ENCODE measurements at regions not wholly inside any gene's neighbourhood (a gene's known extent, or its start where the extent isn't known, plus 50 kb on each side); places are given as distances from the start of the nearest gene placed in this dataset.

GRCh38 chr4:32031026-32031425, 1310.9 kb downstream of the PCDH7 start:
- Histone ChIP-seq H3K27me3 (no peaks in the 10 kb centered on the region), H3K27ac (no peak overlapping the region), H3K36me3 (no peaks in the 10 kb centered on the region), H3K4me1 (no peaks in the 10 kb centered on the region), H3K4me3 (no peak overlapping the region), H3K9me3 (no peaks in the 10 kb centered on the region)
- no peak for TF ChIP-seq EP300 (IDR thresholded peaks at IDR 0.05)
- TF ChIP-seq POLR2AphosphoS5 (IDR thresholded peaks at IDR 0.05), result no peak
- no peak for TF ChIP-seq CTCF (IDR thresholded peaks at IDR 0.05)
- TF ChIP-seq POLR2A (IDR thresholded peaks at IDR 0.05), result no peak
- DNase-seq, result no peak
- WGBS, 5 donors, result 70 to 79% (median 76%) methylated on average over 2 of the region's 2 CpGs
- intact Hi-C loops (cut with DNase I; ENCODE audit: low total_unique reads), result no loop called here

- Histone ChIP-seq H3K4me1 (no peaks in the 10 kb centered on the region), H3K36me3 (no peaks in the 10 kb centered on the region), H3K27me3 (no peaks in the 10 kb centered on the region), H3K27ac (no peak overlapping the region), H3K4me3 (no peak overlapping the region), H3K9me3 (no peaks in the 10 kb centered on the region)
- WGBS, 5 donors, result 77 to 89% (median 85%) methylated on average over 5 of the region's 5 CpGs
- DNase-seq, result no peak
- intact Hi-C loops (cut with DNase I; ENCODE audit: low total_unique reads), result no loop called here
- TF ChIP-seq POLR2AphosphoS5 (IDR thresholded peaks at IDR 0.05), result no peak
- no peak for TF ChIP-seq CTCF (IDR thresholded peaks at IDR 0.05)
- no peak for TF ChIP-seq POLR2A (IDR thresholded peaks at IDR 0.05)
- no peak for TF ChIP-seq EP300 (IDR thresholded peaks at IDR 0.05)
Observed at GRCh38 chr4:32032136-32032672, 1312.0 kb downstream of the PCDH7 start.

- WGBS, 5 donors, result 43 to 93% (median 88%) methylated on average over 1 of the region's 1 CpG
- no peak for DNase-seq
- Histone ChIP-seq H3K4me1 (no peaks in the 10 kb centered on the region), H3K9me3 (no peaks in the 10 kb centered on the region), H3K4me3 (no peak overlapping the region), H3K27me3 (no peaks in the 10 kb centered on the region), H3K36me3 (no peaks in the 10 kb centered on the region), H3K27ac (no peak overlapping the region)
- TF ChIP-seq POLR2A (IDR thresholded peaks at IDR 0.05) (no peak), POLR2AphosphoS5 (IDR thresholded peaks at IDR 0.05) (no peak), EP300 (IDR thresholded peaks at IDR 0.05) (no peak)
- intact Hi-C loops (cut with DNase I; ENCODE audit: low total_unique reads), result no loop called here
Observed at GRCh38 chr4:32037399-32037798, 1317.2 kb downstream of the PCDH7 start.

GRCh38 chr4:32042486-32043247, 1322.5 kb downstream of the PCDH7 start:
- no peak for DNase-seq

More at GRCh38 chr4:32042486-32043247, 1322.5 kb downstream of the PCDH7 start:
- Histone ChIP-seq H3K27me3 (no peaks in the 10 kb centered on the region), H3K4me3 (no peak overlapping the region), H3K36me3 (no peaks in the 10 kb centered on the region), H3K27ac (no peak overlapping the region), H3K4me1 (no peaks in the 10 kb centered on the region), H3K9me3 (peaks cover 0 to 5% (median 0%) of the 10 kb centered on the region in 4 donors)
- 29 to 51% (median 43%) methylated on average over 2 of the region's 2 CpGs for WGBS, 5 donors
- intact Hi-C loops (cut with DNase I; ENCODE audit: low total_unique reads), result no loop called here
- TF ChIP-seq POLR2AphosphoS5 (IDR thresholded peaks at IDR 0.05) (no peak), POLR2A (IDR thresholded peaks at IDR 0.05) (no peak), EP300 (IDR thresholded peaks at IDR 0.05) (no peak), CTCF (IDR thresholded peaks at IDR 0.05) (no peak)

All from stomach (tissue), 8 donors.